NCI-H82 treated with DMSO at 0.1 percent for 48 hours (cell line): ENCODE measurements at regions not wholly inside any gene's neighbourhood (a gene's known extent, or its start where the extent isn't known, plus 50 kb on each side); places are given as distances from the start of the nearest gene placed in this dataset.
"Not testable (repeated sequence)": the region's sequence is repeated elsewhere in the genome, so short reads cannot be mapped to it uniquely, and the experiment has no call there.

Source experiments
- DNase-seq: peaks from one replicate; lab custom pipeline; 2025; ENCODE audit not compliant: unreplicated experiment; lab: John Stamatoyannopoulos, UW

DNA sequence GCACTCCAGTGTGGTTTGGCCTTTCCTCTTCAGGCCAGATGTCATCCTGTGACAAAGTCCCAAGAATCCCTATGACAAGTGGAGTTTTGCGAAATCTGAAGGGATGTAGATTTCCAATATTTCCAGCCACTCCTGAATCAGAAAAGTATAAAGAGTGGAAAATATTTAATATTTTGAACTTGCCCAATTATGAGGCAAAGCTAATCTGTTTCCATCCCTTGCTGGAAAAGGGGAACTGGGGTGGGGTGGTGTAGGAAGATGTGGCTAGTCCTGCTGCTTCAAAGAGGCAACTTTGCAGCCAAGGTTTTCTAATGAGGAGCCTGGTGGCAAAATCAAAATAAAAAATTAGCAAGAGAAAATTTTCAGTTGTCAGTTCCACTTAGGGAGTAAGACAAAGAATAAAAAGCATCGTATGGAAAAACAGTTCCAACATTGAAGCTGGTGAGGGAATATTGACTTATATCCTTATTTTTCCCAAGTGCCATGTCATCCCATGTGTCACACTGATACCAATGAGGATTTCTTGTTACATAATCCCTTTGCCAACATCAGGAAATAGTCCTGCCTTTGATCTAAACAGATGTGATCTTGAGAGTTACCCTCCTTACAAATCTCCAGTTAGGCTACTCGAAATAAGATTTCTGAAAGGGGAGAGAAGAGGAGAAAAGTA is 480.0 kb upstream of the JARID2 start:
- no peak for DNase-seq

DNA sequence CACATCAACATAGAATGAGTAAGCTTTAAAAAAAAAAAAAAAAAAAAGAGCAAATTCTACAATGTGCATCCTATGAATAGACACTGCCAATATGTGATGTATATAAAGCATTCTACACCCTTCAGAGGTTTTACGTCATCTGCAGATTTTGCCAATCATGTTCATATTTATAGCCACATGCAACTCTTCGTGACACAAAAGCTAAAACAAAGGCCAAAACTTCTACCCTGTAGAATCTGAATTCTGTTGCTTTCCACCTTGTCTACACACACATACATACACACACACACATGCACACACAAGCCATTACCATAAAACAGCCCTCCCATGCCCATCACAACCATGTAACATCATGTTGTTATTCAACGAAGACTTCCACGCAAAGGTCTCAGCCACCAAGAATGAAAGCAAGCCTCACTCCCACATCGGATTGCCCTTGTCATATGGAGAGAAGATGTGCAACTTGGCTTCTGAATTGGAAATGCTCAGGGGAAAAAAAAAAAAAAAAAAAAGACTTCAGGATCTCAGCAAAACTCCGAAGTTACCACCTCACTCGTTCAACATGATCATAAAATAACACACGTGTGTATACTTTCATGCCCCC is 479.4 kb upstream of the JARID2 start:
- DNase-seq, result no peak

DNA sequence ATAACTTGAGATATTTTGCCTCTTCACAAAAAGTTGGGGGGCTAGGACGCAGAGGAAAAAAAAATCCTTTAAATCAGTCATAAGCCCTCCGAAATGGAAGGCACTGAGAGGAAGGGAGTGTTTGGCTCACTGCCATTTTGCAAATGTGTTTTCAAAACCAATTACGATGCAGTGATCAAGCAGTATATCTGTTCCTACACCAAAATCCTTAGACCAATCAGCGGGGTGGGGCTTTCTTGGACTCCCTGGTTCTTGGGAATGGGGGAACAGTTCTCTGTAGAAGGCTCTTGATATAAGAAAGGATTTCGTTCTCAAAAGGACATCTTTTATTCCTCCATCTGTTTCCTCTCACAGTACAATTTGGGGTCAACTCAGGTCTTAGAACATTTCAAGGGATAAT is 478.6 kb upstream of the JARID2 start:
- DNase-seq, result peak; percentile 79

DNA sequence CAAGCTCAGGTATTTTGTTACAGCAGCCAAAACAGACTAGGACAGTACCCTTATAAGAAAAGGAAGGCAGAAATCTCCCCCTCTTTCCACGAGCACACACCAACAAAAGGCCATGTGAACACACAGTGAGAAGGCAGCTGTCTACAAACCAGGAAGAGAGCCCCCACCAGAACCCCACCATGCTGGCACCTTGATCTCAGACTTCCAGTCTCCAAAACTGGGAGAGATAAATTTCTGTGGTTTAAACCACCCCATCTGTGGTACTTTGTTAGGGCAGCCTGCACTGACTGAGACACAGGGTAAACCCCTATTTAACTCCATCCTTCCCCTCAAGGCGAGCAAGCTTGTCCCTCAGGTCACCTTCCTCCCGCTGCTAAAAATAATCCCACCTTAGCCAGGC is 475.8 kb upstream of the JARID2 start:
- no peak for DNase-seq

DNA sequence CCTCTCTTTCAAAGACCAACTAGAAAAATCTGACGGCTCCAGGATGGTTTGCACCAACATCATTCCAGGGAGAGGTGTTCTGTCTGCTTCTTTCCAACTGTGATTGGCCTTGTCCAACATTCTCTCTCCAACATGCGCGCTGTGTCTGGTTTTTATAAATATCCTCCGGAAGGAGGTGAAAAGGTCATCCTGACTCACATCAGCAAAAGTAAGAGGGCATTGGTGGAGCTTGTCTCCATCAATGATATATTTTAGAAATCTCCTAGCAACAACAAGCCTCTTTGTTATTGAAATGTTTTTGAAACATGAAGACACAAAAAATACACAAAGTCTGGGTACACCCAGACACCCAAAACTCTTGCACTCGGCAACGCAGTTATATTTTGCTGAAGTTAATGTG is 475.3 kb upstream of the JARID2 start:
- no peak for DNase-seq

DNA sequence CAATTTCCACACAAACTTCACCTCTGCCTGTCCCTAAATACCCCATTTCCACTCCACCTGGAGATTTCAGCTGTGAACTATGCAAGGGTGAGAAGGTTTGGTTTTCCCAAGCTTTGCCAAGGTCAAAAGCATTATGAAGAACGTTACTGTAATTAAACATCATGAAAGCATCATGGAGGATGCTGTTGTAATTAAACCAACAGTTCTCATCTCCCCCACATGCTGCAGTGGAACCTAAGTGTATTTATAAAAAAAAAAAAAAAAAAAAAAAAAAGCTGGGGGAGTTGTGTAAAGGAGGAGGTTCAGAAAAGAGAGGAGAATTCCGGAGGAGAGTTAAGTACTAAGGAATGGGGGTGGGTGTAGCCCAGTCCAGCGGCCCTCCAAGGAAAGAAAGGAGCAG is 474.9 kb upstream of the JARID2 start:
- no peak for DNase-seq

DNA sequence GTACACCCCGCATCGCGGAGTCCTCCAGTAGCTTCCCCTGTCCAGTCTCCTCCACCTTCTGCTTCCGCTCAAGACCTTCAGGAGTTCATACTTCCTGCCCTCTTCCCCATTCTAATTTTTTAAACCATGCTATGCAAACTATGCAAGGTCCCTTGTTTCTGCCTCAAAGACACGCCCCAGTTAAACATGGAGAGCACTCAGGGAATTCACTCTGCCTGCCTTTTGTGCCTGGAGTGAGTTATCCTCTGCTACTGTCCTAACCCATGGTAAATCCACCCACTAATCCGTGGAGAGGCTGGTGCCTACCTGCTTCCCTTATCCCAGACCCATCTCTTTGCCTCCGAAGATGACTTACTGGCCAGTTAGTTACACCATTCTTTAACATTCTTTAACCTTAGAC is 473.7 kb upstream of the JARID2 start:
- DNase-seq, result no peak

DNA sequence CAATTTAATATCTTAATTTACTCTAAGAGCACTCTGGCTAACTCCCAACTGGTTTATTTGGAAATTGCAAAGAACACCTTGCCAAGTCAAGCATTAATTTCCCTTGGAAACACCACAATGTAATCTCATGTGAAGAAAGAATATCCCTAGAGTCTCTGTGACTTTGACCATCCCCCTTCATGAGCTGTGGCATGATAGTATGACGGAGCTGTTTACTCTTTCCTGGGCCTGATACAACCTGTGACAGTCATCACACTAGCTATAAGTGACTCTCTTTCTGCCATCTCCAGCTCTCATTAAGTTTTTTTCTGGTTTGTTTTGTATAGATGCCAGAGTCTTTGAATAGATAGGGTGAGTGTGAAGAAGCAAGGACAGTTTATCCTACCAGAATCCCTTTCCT is 470.3 kb upstream of the JARID2 start:
- no peak for DNase-seq

DNA sequence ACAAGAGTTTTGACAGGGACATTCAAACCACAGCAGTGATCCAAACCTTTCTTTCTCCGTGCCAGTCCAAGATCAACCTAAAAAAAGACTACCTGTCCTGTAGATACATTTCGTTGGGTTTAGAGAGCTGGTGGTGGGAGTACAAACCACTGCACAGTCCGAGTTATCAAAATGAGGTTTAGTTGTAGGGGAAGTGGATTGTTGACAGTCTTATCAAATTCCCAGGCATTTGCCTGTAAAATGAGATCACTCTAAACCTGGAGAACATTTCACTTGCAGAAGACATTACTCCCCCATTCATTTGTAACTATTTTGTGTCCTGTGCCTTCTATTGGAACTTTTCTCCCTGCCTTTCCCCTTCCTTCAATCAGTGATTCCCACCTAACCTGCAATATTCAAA is 469.6 kb upstream of the JARID2 start:
- DNase-seq, result no peak

DNA sequence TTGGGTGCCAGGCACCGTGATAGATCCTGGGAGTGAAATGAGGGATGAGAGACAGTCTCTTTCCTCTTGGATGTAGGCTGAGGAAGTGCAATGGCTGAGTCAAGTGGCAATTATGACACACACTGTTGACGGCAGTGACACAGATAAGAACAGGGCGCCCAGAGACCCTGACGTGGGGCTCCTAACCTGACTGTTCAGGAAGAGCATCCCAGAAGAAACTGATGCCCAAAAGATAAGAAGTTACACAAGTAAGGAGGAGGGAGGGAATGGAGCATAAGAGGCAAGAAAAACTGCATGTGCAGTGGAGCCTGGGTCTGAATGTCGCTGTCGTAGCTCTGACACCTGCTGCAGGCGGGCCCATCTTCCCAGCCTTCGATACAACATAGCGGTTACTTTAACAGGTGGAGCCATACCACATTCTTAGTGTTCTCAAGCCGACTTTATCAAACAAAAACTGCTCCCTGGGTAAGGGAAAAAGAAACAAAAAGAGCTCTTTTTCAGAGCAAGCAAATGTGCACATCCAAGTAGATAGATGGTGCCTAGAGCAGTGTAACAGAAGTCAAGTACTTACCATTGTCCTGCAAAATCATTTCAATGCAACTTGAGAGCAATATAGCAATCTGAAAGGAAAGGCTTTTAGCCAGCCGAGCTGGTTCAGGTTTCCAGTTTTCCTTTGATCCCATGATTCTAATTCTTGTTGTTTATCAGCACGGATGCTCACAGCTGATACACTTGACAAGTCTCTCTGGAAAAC is 463.9 kb upstream of the JARID2 start:
- DNase-seq, result no peak

DNA sequence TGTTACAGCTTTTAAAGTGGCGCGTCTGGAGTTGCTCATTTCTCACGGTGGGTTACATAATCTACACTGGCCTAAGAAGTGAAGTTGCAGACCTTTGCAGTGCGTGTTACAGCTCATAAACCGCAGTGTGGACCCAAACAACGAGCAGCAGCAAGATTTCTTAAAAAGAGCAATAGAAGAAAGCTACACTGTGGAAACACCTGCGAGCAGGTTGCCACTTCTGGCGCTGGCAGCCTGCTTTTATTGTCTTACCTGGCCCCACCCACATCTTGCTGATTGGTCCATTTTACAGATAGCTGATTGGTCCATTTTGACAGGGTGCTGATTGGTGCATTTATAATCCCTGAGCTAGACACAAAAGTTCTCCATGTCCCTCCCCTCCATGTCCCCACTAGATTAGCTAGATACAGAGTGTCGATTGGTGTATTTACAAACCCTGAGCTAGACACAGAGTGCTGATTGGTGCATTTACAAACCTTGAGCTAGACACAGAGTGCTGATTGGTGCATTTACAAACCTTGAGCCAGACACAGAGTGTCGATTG is 462.9 kb upstream of the JARID2 start:
- DNase-seq, result not testable (repeated sequence)

DNA sequence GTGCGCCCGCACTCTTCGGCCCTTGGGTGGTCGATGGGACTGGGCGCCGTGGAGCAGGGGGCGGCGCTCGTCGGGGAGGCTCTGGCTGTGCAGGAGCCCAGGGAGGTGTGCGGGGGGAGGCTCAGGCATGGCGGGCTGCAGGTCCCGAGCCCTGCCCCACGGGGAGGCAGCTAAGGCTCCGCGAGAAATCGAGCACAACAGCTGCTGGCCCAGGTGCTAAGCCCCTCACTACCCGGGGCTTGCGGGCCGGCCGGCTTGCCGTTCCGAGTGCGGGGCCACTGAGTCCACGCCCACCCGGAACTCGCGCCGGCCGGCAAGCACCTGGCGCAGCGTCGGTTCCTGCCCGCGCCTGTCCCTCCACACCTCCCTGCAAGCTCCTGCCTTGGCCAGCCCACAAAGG is 462.3 kb upstream of the JARID2 start:
- no peak for DNase-seq

DNA sequence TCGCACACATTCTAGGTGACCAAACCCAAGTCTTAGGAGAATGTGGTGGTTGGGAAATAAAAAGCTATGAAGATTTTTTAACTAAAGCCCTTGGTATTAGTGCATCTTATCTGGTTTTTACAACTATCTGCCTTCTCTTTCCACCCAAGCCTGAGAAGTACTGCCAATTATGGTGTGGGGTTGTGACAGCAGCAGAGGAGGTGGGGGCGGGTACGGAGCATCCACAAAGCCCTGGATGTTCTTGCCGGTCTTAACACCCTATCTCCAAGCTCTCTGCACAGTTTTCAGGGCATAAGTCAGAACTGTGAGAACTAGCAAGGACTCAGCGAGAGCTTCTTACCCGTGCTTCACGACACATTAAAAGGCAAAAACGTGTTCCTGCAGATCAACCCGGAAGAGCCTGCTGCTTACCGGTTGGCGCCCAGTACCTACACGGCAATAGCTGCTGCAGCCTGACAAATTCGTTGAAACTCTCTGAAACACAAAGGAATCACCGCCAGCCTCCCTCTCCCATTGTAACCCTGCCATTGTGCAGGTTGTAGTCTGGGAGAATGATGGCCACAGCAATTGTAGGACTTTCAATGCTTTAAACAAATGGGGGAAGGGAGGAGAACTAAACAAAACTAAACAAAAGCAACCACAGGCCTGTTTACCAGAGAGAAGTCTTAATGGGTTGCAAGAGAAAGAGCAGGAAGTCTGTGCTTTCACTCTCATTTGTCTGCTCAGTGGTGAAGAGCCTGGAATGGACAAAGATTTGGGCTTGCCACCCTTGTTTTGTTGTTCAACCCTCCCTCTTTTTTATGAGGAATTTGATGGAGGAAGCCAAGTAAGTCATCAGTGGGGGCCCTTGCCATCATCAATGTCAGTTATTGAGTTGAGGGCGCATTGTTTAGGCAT is 461.0 kb upstream of the JARID2 start:
- no peak for DNase-seq

DNA sequence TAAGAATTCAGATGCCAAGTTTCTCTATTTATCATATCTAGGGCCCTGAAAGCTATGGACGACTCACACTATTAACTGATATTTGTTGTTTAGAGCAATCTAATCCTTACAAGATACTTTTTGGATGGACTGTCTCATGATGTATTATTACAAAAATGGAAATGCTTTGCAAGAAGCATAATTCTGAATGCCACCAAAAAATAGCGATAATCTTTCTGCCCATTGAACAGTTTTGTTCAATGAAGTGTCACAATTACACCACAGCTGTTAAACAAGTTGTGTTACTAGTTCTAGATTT is 460.4 kb upstream of the JARID2 start:
- DNase-seq, result no peak

DNA sequence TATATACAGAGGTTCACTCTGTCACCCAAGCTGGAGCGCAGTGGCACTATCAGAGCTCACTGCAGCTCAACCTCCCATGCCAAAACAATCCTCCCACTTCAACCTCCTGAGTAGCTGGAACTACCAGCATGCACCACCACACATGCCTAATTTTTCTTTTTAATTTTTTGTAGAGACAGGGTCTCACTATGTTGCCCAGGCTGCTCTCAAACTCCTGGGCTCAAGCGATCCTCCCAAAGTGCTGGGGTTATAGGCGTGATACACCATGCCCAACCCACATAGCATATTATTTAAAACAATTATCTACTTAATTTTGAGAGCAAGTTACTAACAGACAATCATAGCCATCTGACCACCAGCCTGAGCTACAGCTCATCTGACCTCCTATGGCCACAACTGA is 459.9 kb upstream of the JARID2 start:
- DNase-seq, result no peak

DNA sequence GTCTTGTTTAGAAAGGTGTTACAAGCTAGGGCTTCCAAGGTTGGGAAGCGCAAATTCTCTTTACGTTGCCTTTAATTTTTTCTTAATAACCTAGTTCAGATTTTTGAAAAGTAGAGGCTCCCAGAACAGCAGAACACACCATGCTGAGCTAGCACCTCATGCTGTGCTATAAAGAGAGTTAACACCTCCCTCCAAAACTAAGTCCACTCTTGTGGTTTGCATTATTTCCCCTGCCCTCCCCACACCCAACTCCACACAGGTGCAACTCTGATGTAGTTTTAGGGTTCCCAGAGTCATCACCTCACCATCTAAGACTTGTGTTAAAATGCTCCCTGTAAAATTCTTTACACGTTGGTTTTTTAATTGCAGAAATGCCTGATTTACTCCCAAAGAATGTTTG is 459.4 kb upstream of the JARID2 start:
- no peak for DNase-seq

DNA sequence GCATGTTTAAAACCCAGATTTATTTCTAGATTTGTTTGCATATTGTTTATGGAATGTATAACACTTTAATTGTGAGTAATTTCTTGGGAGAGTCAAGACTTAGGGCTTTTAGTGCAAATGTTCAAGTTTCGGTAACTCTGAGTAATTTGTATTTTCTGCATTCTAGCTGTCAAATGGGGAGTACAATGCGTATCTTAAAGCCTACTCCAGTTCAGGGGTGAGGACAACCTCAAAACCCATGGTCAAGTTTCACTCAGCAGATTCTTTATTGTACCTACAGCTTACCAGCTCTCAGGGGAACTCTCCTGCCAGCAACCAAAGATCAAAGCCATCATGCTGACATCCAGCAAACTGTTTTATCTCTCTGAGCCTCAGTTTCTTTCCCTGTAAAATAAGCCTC is 458.6 kb upstream of the JARID2 start:
- no peak for DNase-seq

DNA sequence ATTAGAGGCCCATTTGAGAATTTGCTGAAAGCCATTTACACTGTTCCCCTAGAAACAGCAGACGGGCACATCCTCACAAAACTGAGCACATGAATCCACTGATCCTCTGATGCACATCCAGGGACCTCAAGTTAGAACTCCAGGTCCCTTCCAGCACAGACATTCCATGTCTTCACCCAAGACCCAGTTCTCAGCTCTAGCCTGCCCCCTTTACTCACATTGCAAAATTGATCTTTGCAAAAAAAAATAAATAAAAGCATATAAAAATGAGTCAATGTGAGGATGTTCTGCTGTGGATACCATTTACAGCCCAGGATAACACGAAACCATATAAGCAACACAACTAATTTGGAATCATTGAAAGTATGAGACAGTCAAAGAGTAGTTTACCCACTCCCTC is 458.2 kb upstream of the JARID2 start:
- peak; percentile 28 for DNase-seq

DNA sequence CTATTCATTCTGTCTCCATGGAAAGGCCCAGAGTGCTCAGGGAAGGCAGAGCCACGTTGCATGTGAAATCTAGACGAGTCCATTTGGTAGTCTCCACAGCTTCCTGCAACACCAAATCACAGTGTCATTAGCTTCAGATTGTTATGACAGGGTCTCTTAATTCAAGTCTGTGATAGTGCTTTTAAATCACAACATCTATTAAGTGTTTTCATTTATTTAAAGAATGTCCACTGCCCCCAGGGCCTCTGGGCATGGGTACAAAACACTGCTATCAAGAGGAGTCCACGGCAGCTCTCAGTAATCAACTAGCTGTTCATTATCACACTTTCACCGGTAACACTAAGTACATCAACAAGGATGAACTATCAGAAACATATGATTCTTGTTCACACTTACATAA is 455.9 kb upstream of the JARID2 start:
- DNase-seq, result no peak

DNA sequence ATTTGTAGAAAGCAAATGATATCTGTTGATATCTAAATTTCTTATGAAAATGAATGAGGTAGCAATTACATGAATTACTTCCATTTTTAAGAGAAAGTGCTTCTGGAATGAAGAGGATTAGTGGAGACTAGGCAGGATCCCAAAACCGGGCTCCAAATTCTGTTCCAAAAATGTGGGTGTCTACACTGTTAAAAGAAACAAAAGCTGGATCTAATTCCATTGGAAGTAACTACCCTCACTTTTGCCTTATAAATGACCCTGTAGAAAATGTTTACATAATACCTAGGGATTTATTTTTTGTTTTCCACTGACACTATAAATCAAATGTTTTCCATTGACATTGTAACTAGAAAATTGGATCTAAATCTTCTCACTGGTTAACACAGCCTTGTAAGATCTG is 454.9 kb upstream of the JARID2 start:
- DNase-seq, result no peak

DNA sequence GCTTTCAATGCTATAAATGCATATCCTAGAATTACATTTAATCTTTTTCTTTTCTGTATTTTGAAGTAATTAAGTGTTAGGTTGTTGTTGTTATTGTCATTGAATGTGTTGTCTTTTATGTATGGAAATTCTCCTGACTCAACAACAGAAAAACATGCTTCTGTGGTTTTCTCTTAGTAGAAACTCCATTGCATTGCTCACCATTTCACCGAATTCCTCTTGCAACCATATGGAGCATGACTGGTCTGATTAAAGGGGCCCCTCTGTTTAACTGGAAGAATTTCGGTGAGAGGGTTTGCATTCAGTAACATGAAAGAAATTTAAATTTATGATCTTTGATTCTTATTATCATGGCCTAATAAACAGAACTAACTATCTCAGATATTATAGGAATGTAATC is 454.3 kb upstream of the JARID2 start:
- DNase-seq, result no peak
